ENCODE measurements at regions not wholly inside any gene's neighbourhood (a gene's known extent, or its start where the extent isn't known, plus 50 kb on each side); places are given as distances from the start of the nearest gene placed in this dataset.

GRCh38 chr11:28874706-28875105, 766.5 kb downstream of the METTL15 start:
- no peak for DNase-seq

- DNase-seq, result no peak
Measured at GRCh38 chr11:28871090-28871489, 762.9 kb downstream of the METTL15 start.

- DNase-seq, result no peak
Measured at GRCh38 chr11:28863422-28863821, 755.2 kb downstream of the METTL15 start.

- DNase-seq, result peak; percentile 80
Measured at GRCh38 chr11:28860893-28861292, 752.7 kb downstream of the METTL15 start.

GRCh38 chr11:28858076-28858475, 749.9 kb downstream of the METTL15 start:
- DNase-seq, result no peak

- no peak for DNase-seq
Measured at GRCh38 chr11:28849053-28849452, 740.9 kb downstream of the METTL15 start.

- DNase-seq, result no peak
Measured at GRCh38 chr11:28842716-28843115, 734.5 kb downstream of the METTL15 start.

GRCh38 chr11:28838741-28839140, 730.6 kb downstream of the METTL15 start:
- peak; percentile 53 for DNase-seq

- DNase-seq, result no peak
Measured at GRCh38 chr11:28837599-28837998, 729.4 kb downstream of the METTL15 start.

GRCh38 chr11:28836285-28837081, 728.3 kb downstream of the METTL15 start:
- DNase-seq, result peak; percentile 99

- peak; percentile 65 for DNase-seq
Measured at GRCh38 chr11:28835790-28836189, 727.6 kb downstream of the METTL15 start.

- DNase-seq, result no peak
Measured at GRCh38 chr11:28835317-28835716, 727.1 kb downstream of the METTL15 start.

- peak; percentile 93 for DNase-seq
Measured at GRCh38 chr11:28834877-28835276, 726.7 kb downstream of the METTL15 start.

- peak; percentile 99 for DNase-seq
Measured at GRCh38 chr11:28833670-28834069, 725.5 kb downstream of the METTL15 start.

- DNase-seq, result peak; percentile 30
Measured at GRCh38 chr11:28833169-28833568, 725.0 kb downstream of the METTL15 start.

- no peak for DNase-seq
Measured at GRCh38 chr11:28826807-28827206, 718.6 kb downstream of the METTL15 start.

GRCh38 chr11:28822576-28822975, 714.4 kb downstream of the METTL15 start:
- DNase-seq, result peak; percentile 59

- no peak for DNase-seq
Measured at GRCh38 chr11:28820296-28820989, 712.3 kb downstream of the METTL15 start.

- DNase-seq, result no peak
Measured at GRCh38 chr11:28819741-28820140, 711.6 kb downstream of the METTL15 start.

- DNase-seq, result no peak
Measured at GRCh38 chr11:28815110-28815509, 706.9 kb downstream of the METTL15 start.

- no peak for DNase-seq
Measured at GRCh38 chr11:28808771-28809170, 700.6 kb downstream of the METTL15 start.

- no peak for DNase-seq
Measured at GRCh38 chr11:28799316-28799715, 691.1 kb downstream of the METTL15 start.

- DNase-seq, result no peak
Measured at GRCh38 chr11:28798286-28798685, 690.1 kb downstream of the METTL15 start.

GRCh38 chr11:28797536-28797935, 689.3 kb downstream of the METTL15 start:
- DNase-seq, result no peak
